ENCODE measurements at regions not wholly inside any gene's neighbourhood (a gene's known extent, or its start where the extent isn't known, plus 50 kb on each side); places are given as distances from the start of the nearest gene placed in this dataset.

DNA sequence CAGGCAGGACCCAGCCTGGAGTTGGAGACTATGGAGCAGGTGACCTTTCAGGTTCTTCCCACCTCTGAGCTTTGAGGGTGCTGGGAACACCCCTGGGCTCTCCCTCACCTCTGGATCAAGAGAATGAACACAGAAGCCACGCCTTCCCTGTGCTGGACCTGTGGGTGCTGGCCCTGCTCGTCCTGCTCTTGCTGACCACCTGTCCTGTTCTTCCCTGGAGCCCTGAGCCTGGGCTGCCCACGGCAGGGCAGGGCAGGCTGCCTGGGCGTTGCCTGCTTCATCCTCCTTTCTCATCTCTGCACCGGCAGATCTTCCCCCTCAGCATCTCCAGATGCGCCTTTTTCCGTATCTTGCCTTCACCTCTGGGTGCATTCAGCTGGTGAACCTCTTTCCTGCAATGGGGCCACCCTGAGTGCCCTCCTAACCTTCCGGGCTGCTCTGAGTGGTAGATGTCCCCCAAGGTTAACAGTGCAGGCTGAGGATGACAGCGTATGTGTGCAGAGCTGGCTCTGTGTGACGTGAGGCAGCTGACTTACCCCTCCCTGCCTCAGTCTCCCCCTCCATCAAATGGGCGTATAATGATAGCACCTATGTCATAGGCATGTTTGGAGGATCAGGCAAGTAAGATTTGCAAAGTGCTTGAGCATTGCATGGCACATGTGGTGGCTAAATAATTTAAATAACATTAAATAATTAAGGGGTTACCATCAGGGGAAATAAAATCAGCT lies 225.8 kb upstream of the CIBAR2 start:
- DNase-seq (ENCODE audit: low read depth) = no peak

DNA sequence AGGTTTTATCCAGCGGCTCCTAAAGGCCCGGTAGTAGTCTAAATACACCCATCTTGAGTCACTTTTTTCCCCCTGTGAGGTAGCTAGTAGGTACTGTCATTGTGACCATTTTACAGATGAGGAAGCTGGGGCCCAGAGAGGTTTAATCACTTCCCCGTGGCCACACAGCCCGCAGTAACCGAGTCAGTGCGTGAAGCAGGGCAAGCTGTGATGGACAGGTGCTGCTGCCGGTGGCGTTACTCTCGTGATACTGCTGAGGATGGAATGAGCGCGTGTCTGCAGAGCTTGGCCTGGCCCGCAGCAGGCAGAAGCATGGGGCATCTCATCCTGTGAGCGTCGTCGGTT lies 226.3 kb upstream of the CIBAR2 start:
- no peak for DNase-seq (ENCODE audit: low read depth)

DNA sequence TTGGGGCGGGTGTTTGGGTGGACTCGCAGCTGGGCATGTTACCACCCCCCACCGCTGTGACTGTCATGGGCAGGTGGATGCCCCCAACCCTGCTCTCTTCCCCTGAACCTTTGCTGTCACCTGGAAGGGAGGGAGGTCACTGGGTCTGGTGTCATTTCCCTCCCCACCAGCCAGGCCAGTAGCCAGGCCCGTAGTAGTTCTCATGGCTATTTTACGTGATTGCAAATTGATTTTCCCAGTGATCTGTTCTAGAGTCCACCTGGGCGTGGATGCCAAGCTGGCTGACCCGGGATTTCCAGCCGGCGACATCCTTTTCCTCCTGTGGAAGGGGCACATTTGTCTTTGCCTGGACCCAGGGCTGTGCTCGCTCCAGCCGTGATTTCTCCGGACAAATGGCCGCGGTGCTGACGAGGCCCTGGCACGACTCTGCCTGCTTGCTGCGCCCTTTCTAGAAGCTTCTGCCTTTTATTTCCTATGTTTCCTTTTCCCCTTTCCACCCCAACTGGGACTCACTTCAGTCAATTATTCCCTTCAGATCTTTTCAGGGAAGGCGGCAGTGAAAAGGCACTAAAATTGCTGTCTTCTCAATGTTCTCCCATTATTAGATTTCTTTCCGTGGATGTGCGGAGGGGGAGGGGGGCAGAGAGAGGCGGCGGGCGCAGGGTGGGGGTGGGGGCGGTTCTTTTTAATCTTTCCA lies 226.9 kb upstream of the CIBAR2 start:
- DNase-seq (ENCODE audit: low read depth) = no peak

DNA sequence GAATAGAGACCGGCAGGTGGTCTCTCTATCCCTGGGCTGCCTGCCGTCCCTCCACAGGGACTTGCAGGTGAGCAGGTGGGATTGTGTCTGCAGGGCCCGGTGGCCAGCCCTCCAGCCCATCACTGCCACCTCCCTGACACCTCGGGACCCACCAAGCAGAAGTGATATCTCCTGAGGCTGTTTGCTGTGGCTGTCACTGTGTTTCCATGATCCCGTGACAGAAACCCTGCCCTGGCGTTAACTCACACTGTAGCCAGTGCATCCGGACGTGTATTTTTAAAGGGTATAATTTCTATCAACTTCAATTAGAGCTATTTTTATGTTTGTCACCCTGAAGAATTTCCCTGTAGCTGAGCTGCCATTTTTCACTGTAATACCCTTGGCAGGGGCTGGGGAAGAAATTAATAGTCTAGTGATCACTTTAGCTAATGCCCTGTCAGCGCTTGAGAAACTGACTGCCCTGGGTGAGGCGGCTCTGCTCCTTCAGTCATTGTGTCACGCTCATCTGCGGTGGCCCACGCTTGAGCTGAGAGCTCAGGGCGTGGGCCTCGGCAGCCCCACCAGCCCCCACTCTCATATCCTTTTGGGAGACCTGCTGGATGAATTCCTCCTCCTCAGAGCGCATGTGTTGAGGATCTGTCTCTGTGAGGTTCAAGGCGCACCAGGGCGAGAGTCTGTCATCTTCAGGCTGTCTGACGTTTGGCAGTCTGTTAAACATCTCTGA lies 229.9 kb upstream of the CIBAR2 start:
- DNase-seq (ENCODE audit: low read depth) = no peak

DNA sequence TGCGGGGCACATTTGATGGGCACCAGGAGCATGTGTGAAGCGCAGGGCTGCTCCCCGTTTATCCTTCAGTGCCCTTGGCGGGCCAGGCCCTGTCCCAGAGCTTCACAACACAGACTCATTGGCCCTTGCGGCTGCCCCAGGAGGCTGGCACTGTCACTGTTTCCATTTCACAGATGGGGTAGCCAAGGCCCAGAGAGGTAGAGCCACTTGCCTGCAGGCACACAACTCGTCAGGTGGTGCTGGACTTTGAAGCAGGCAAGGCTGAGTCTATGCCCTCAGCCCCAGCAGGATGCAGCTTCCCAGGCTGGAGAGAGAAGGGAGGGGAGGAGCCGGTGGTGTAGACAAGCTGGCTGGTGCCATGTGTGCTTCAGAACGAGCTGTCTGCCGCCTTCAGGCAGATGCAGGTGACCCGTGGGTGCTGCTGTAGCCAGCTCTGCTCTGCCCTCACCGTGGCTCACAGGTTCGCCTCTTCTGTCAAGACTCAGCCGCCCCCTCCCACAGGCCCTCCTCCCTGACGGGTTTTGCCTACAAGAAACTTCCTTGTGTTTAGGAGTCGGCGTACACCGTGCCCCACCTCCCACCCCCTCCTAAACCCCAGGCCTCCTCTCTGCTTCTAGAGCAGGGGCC lies 232.3 kb upstream of the CIBAR2 start:
- no peak for DNase-seq (ENCODE audit: low read depth)

DNA sequence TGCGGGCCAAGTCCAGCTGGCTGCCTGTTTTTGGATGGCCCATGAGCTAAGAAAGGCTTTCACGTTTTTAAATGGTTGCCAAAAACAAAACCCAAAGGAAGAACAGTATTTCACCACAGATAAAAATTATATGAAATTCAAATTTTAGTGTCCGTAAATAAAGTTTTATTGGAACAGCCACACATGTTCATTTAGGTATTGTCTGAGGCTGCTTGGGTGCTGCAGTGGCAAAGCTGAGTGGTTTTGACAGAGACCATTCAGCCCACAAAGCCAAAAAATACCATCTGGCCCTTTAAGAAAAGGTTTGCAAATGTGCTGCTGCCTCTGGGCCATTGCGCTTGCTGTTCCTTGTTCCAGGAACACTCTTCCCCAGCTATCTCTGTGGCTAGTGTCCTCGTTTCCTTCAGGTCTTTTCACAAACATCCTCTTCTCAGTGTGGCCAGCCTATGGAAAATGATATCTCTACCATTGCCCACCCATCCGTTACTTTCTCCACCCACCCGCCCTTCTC lies 232.9 kb upstream of the CIBAR2 start:
- DNase-seq (ENCODE audit: low read depth) = no peak

DNA sequence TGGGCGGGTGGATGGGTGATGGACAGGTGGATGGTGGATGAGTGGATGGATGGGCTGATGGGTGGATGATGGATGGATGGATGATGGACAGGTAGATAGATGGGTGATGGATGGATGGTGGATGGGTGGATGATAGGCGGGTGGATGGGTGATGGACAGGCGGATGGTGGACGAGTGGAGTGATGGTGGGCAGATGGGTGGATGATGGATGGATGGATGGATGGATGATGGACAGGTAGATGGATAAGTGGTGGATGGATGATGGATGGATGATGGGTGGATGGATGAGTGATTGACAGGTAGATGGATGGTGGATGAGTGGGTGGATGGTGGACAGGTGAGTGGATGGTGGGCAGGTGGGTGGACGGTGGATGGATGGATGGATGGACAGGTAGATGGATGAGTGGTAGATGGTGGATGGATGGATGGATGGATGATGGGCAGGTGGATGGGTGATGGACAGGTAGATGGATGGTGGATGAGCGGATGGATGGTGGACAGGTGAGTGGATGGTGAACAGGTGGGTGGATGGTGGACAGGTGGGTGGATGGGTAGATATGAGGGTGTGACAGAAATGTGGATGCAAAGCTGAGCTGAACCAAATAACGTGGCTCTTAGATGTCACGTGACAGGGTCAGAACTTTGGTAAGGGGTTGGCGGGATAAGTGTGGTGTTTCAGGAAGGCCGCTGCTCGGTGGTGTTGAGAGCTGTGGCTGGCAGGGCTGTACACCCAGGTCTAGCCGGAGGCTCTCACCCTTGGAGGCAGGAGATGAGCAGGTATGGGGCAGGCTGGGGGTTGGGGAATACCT lies 234.3 kb upstream of the CIBAR2 start:
- DNase-seq (ENCODE audit: low read depth) = no peak

DNA sequence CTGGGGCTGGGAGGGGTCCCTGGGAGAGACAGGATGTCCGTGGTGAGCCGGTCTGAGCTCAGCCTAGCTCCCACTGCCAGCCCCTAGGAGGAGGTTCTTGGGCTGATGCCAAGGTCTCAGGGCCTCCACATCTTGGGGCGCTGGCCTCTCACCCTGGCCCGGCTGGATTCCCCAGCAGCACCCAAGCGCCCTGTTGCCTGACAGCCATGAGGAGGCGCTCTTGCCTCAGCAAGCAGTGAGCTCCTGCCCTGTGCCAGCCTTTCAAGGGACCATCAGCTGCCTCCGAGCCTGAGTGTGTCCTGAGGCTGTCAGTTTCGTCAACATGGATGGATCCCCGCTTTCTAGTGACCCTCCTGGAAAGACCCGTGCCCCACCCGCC lies 234.9 kb upstream of the CIBAR2 start:
- no peak for DNase-seq (ENCODE audit: low read depth)

DNA sequence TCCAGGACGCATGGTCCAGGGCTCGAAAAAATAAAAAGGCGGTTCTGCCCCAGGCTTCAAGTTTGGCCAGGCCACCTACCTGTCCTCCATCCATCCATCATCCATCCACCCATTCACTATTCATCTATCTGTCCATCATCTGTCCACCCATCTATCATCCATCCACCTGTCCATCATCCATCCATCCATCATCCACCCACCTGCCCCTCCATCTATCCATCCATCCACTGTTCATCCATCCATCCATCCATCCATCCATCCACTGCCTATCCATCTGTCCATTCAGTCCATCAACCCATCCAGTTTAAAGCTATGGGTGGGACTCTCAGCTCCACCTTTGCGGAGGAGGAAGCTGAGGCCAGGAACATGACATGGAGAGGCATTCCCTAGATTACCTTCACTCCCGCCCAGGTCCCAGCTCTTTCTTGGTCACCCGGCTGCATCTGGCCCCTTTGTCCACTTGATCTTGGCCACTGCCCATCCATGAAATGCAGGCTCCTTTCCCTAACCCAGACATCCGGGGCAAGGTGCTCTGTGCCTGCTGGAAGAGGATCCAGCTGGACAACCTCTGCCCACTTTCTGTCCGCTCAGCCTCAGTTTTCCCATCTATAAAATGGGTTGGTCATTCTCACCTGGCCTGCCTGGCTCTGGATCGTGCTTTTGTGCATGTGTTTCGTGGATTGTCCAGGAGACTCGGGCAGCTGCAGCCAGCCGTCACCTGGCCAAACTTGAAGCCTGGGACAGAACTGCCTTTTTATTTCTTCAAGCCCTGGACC lies 236.0 kb upstream of the CIBAR2 start:
- no peak for DNase-seq (ENCODE audit: low read depth)

DNA sequence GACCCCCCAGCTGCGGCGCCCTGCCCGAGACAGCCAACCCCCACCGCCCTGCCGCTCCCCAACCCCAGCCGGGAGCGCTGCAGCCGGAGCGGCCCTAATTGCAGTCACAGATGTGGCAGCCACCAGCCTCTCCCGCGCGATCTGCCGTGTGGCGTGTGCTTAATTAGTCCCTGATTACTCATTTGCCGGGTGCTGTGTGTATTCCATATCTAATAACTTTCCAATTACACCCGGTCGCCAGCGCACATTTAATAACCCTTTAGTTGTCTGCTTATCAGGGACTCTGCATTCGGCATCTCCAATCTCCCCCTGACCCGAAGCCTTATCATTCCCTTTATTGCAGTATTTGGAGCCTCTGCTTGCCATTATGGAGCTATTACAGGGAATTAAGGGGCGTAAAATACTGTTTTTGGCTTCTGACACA lies 236.7 kb upstream of the CIBAR2 start:
- DNase-seq (ENCODE audit: low read depth) = no peak

DNA sequence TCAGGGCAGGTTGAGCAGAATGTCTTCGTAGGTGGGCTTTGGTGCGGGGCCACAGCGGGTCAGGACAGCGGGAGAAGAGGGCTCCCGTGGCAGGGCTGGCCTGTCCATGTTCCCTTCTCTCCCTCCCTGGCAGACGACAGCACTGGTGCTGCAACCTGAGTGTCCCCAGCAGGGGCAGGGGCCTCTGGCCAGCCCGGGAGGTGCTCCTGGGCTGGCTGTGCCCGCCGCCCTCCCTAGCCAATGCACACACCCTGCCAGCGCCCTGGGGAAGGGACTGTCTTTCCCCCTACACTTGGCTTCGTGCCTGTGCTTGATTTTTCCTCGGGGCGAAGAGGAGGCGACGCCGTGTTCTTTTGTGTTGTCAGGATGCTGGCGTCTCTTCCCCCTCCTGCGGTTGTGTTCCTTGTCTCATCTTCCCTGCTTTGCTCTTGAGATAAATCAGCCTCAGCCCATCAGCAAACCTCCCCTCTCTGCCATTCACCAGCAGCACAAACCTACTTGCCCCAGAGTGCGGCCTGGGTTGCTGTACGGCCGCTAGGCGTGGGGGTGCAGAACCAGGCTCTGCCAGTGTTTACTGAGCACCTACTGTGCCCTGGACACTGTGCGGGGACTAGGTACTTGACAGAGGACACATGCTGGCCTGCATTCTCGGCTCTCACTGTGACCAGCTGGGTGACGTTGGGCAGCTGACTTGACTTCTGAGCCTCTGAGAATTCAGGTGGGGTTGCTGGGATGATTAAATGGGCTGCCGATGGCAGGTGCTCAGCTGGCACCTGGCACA lies 237.3 kb upstream of the CIBAR2 start:
- DNase-seq (ENCODE audit: low read depth) = no peak

DNA sequence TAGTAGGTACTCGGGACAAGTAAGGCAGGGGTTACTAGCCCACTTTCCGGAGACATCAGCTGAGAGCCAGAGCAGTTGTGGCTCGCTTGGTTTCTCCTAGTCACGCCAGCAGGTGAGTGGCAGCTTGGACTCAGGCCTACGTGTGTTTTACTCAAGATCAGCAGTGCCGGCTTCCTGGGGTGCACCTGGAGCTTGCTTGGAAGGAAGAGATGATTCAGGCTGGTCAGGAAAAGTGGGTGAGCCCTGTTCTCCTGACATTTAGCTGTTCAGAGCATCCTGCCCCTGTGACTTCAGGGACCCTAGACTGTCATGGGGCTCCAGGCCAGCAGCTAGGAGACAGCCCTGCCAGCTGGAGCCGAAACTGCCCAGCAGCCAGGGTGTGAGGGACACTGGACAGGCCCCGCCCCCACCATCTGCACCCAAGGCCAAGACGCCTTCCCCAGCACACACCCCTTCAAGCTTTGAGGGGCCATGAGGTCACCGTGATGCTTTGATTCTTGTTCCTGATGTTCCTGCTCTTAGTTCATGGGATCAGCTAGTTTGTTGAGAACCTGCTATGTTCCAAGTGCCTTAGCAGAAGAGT lies 238.0 kb upstream of the CIBAR2 start:
- DNase-seq (ENCODE audit: low read depth) = no peak

DNA sequence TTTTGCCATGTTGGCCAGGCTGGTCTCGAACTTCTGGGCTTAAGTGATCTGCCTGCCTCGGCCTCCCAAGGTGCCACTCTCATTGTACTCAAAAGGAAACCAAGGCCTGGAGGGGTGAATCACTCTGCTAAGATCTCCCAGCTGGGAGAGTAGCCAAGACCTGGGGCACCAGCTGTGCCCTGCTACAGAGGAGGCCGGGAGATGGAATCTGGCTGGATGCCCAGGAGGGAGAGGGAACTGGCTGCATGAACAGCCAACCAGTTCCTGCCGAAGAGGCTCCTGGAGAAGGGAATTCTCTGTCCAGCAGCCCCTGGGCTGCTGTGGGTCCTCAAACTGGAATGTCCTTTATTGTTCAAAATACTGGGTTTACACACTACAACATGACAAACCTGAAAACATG lies 238.7 kb upstream of the CIBAR2 start:
- DNase-seq (ENCODE audit: low read depth) = peak; percentile 100

DNA sequence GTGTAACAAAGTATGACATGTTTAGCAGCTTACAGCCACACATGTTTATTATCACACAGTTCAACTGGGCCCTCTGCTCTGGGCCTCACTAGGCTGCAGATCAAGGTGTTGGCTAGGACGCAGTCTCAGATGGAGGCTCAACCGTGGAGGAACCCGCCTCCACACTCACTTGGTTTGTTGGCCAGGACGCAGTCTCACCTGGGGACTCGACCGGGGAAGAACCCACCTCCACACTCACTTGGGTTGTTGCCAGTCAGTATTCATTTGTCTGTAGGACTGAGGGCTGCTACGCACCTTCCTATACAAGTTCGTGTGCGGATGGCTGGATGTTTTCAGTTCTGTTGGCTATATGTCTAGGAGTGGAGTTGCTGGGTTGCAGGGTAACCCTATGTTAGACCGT lies 240.7 kb upstream of the CIBAR2 start:
- DNase-seq (ENCODE audit: low read depth) = no peak

DNA sequence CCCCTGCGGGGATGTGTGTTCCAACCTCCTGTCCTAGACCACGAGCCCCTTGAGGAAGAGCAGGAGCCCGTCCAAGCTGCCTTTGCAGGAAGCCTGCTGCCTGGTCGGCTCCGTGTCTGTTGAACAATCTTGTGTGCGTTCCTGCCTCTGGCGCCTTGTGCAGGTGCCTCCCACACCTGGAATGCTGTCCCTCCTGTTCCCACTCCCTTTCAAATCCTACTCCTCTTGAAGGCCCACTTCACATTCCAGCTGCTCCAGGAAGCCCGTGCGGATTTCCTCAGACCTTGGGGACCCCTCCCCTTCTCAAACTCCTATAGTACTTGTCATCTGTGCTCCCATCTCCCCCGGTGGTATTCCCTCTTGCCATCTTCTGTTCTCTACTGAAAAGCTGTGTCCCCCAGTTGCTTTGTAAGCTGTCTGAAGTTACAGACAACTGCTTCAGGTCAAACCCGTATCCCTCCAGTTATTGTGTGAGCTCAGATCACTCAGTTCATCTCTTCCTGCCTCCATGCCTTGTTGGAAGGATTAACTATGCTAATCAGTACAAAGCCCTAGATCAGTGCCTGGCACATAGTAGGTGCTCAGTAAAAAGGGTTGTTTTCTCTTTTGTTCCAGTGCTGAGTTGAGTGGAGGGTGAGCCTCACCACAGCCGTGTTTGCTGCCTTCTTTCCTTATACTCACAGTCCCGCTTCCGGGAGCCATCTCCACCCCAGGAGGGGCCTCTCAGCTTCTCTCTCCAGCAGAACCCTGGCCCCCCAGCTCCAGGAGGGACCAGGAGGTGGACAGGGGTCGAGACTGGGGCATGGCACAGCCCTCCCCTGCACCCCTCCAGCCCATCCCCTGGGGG lies 241.8 kb upstream of the CIBAR2 start:
- DNase-seq (ENCODE audit: low read depth) = no peak

DNA sequence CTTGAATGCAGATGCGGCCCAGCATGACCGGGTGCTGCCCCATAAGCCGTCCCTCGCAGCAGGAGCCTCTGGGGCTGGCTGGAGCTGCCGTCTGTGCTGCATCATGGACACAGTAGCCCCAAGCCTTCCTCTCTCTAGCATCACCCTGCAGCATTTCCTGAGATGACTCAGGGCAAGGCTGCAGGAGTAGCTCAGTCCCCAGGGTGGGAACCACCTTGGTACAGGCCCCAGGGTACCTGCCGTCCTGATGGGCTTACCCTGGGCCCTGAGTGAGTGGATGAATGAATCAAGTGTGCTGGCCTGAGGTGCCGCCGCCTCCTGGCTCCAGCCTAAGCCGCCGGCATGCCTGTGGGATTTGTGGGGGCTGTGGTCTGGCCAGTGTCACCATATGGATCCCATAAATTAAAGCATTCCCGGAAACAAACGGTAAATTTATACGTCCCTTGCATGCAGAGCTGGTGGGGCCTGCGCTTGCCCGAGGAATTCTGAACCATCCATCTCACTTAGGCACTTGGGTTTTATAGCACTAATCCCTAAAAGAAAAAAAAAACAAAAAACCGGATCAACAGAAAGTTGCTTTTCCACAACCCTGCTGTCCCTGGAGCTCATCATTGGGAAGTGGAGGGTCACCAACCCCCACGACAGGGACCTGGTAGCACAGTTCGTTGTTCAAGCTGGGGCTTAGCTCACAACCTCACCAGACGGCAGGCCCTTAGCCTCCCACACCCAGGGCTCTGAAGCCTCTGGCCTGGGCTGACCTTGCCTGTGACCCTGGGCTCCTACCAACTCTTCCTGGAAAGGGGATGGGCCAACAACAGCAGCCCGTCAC lies 242.6 kb upstream of the CIBAR2 start:
- DNase-seq (ENCODE audit: low read depth) = no peak

DNA sequence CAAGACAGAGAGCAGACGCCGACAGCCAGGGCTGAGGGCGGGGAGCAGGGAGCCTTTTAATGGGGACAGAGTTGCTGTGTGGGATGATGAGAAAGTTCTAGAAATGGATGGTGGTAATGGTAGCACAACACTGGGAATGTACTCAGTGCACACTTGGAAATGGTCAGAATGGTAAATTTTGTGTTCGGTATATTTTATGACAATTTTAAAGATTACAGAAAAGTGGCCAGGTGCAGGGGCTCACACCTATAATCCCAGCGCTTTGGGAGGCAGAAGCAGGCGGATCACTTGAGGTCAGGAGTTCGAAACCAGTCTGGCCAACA lies 243.2 kb upstream of the CIBAR2 start:
- no peak for DNase-seq (ENCODE audit: low read depth)
